ENCODE measurements at regions not wholly inside any gene's neighbourhood (a gene's known extent, or its start where the extent isn't known, plus 50 kb on each side); places are given as distances from the start of the nearest gene placed in this dataset.
"Not testable (repeated sequence)": the region's sequence is repeated elsewhere in the genome, so short reads cannot be mapped to it uniquely, and the experiment has no call there.

DNA sequence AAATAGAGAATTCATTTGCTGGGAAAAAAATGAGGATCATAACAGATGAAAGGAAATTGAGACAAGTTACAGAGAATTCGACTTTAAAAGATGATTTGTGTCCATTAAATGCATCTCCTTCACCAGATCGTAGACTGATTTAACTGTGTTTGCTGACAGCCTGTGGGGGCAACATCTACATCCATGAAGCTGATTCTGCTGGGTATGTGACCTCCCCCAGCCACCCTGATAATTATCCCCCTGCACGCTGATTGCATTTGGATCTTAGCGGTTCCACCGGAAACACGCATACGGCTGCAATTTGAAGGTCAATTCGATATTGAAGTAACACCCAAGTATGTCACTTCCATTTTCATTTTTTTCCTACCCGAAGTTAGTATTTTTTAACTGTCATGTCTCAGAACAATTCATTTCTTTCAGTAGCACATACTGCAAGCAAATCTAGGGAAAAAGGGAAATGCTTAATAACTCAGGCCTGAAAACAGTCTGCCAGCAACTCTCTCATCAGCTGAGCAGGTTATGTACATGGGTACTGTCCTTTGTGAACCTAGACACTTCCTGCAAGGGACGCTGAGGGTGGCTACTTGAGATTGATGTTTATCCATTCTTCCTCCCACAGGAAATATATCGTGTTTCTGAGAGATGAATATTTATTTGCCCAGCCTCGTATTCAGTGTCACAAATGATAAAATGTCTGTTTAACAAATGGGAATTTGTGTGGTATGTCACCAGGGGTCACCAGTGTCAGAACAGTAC, 134.9 kb downstream of the ZNF22 start:
- Histone ChIP-seq H3K27me3 (ENCODE audit: control insufficient read depth, insufficient read depth, low read length) (no peaks in the 10 kb centered on the region), H3K9ac (ENCODE audit: insufficient read depth, low read length) (no peak overlapping the region), H3K4me3 (replicated peaks in 1 of 4; ENCODE audit: control extremely low read depth in 1 of 4, insufficient read depth in 1 of 4, low read depth in 3 of 4, low read length in 4 of 4) (no peak overlapping the region), H3K9me3 (ENCODE audit: control insufficient read depth, insufficient read depth, low read depth, low read length) (no peaks in the 10 kb centered on the region), H3K4me2 (ENCODE audit: extremely low read depth, insufficient read depth, low read length) (no peak overlapping the region), H2AFZ (ENCODE audit: low read length) (no peak overlapping the region), H3K79me2 (ENCODE audit: control insufficient read depth, insufficient read depth, low read length) (no peaks in the 10 kb centered on the region), H3K4me1 (ENCODE audit: control insufficient read depth, extremely low read depth, insufficient read depth, low read length) (no peaks in the 10 kb centered on the region), H4K20me1 (ENCODE audit: control insufficient read depth, extremely low read depth, insufficient read depth, low read length) (no peaks in the 10 kb centered on the region), H3K36me3 (ENCODE audit: control insufficient read depth, insufficient read depth, low read length) (no peaks in the 10 kb centered on the region), H3K27ac (ENCODE audit: insufficient read depth, low read length) (no peak overlapping the region)
- TF ChIP-seq EZH2 (IDR thresholded peaks at IDR 0.05; ENCODE audit: low read length, missing control alignments): no peak
- TF ChIP-seq, protein P1, sequence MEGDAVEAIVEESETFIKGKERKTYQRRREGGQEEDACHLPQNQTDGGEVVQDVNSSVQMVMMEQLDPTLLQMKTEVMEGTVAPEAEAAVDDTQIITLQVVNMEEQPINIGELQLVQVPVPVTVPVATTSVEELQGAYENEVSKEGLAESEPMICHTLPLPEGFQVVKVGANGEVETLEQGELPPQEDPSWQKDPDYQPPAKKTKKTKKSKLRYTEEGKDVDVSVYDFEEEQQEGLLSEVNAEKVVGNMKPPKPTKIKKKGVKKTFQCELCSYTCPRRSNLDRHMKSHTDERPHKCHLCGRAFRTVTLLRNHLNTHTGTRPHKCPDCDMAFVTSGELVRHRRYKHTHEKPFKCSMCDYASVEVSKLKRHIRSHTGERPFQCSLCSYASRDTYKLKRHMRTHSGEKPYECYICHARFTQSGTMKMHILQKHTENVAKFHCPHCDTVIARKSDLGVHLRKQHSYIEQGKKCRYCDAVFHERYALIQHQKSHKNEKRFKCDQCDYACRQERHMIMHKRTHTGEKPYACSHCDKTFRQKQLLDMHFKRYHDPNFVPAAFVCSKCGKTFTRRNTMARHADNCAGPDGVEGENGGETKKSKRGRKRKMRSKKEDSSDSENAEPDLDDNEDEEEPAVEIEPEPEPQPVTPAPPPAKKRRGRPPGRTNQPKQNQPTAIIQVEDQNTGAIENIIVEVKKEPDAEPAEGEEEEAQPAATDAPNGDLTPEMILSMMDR (conservative IDR thresholded peaks at IDR 0.05 in 1 of 2, IDR thresholded peaks at IDR 0.05 in 1 of 2; ENCODE audit: low read depth in 1 of 2, low read length in 2 of 2): no peak
- no peak for DNase-seq (ENCODE audit: low read depth in 2 of 2)

DNA sequence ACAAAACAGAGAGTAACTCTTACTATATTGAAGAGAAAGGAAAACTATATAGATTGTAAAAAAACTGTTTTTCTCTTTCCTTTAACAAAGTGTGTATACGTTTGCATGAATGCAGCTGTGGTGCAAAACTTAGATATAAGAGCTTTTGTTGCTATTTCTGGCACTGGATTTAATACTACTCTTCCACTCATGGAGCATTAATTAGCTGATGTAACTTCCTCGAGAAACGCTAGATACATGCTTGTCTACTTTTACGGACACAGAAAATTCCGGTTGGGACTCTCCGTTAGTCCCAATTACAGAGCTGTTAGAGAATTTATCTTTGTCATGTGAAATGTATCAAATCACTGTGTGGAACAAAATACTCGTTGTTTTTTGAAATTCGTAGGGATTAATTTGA, 135.5 kb downstream of the ZNF22 start:
- H3K9ac ChIP-seq (ENCODE audit: insufficient read depth, low read length): no peak overlapping the region
- no peaks in the 10 kb centered on the region for H3K36me3 ChIP-seq (ENCODE audit: control insufficient read depth, insufficient read depth, low read length)
- H3K4me2 ChIP-seq (ENCODE audit: extremely low read depth, insufficient read depth, low read length): no peak overlapping the region
- no peaks in the 10 kb centered on the region for H3K4me1 ChIP-seq (ENCODE audit: control insufficient read depth, extremely low read depth, insufficient read depth, low read length)
- TF ChIP-seq EZH2 (IDR thresholded peaks at IDR 0.05; ENCODE audit: low read length, missing control alignments): no peak
- TF ChIP-seq, protein P1 (conservative IDR thresholded peaks at IDR 0.05 in 1 of 2, IDR thresholded peaks at IDR 0.05 in 1 of 2; ENCODE audit: low read depth in 1 of 2, low read length in 2 of 2): no peak
- no peak overlapping the region for H2AFZ ChIP-seq (ENCODE audit: low read length)
- no peaks in the 10 kb centered on the region for H3K9me3 ChIP-seq (ENCODE audit: control insufficient read depth, insufficient read depth, low read depth, low read length)
- H3K27me3 ChIP-seq (ENCODE audit: control insufficient read depth, insufficient read depth, low read length): no peaks in the 10 kb centered on the region
- H4K20me1 ChIP-seq (ENCODE audit: control insufficient read depth, extremely low read depth, insufficient read depth, low read length): no peaks in the 10 kb centered on the region
- no peaks in the 10 kb centered on the region for H3K79me2 ChIP-seq (ENCODE audit: control insufficient read depth, insufficient read depth, low read length)
- H3K27ac ChIP-seq (ENCODE audit: insufficient read depth, low read length): no peak overlapping the region
- H3K4me3 ChIP-seq (replicated peaks in 1 of 4; ENCODE audit: control extremely low read depth in 1 of 4, insufficient read depth in 1 of 4, low read depth in 3 of 4, low read length in 4 of 4): no peak overlapping the region
- no peak for DNase-seq (ENCODE audit: low read depth in 2 of 2)

DNA sequence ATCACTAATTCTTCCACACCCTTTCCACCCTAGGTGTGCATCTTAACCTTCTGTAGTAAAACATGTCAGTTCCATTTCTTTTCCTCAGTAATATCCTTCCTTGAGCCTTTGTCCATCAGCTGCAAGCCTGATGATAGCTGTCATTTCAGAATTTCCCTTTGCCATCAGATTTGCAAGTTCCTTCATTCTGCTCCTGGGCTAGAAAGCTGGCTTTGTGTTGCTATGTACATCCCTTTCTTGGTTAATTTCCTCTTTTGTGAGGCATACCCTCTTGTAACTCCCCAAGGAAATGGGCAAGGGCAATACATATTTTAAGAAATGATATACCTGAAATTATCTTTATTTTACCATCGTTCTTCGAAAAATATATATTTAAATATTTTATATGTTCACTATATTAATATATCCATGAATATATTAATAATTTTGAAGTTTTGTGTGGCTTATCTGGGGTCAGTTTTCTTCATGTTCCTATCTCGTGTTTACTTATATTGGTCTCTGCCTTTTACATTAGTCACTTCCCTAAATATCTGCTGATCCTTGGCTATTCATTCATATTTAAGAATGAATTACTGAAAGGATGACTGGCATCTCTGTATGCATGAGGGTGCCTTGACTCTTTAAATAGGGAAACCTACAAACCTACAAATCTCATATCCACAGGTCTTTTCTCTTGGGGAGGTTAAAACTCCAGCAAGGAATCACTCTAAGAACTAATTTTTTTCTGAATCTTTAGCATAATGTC, 143.8 kb downstream of the ZNF22 start:
- no peaks in the 10 kb centered on the region for H3K27me3 ChIP-seq (ENCODE audit: control insufficient read depth, insufficient read depth, low read length)
- no peak overlapping the region for H3K4me2 ChIP-seq (ENCODE audit: extremely low read depth, insufficient read depth, low read length)
- no peaks in the 10 kb centered on the region for H3K9me3 ChIP-seq (ENCODE audit: control insufficient read depth, insufficient read depth, low read depth, low read length)
- H3K79me2 ChIP-seq (ENCODE audit: control insufficient read depth, insufficient read depth, low read length): no peaks in the 10 kb centered on the region
- TF ChIP-seq EZH2 (IDR thresholded peaks at IDR 0.05; ENCODE audit: low read length, missing control alignments): no peak
- TF ChIP-seq, protein P1 (conservative IDR thresholded peaks at IDR 0.05 in 1 of 2, IDR thresholded peaks at IDR 0.05 in 1 of 2; ENCODE audit: low read depth in 1 of 2, low read length in 2 of 2): no peak
- no peak overlapping the region for H2AFZ ChIP-seq (ENCODE audit: low read length)
- no peaks in the 10 kb centered on the region for H3K4me1 ChIP-seq (ENCODE audit: control insufficient read depth, extremely low read depth, insufficient read depth, low read length)
- no peak overlapping the region for H3K9ac ChIP-seq (ENCODE audit: insufficient read depth, low read length)
- no peaks in the 10 kb centered on the region for H4K20me1 ChIP-seq (ENCODE audit: control insufficient read depth, extremely low read depth, insufficient read depth, low read length)
- H3K36me3 ChIP-seq (ENCODE audit: control insufficient read depth, insufficient read depth, low read length): no peaks in the 10 kb centered on the region
- H3K4me3 ChIP-seq (replicated peaks in 1 of 4; ENCODE audit: control extremely low read depth in 1 of 4, insufficient read depth in 1 of 4, low read depth in 3 of 4, low read length in 4 of 4): no peak overlapping the region
- DNase-seq (ENCODE audit: low read depth in 2 of 2): no peak
- no peak overlapping the region for H3K27ac ChIP-seq (ENCODE audit: insufficient read depth, low read length)

DNA sequence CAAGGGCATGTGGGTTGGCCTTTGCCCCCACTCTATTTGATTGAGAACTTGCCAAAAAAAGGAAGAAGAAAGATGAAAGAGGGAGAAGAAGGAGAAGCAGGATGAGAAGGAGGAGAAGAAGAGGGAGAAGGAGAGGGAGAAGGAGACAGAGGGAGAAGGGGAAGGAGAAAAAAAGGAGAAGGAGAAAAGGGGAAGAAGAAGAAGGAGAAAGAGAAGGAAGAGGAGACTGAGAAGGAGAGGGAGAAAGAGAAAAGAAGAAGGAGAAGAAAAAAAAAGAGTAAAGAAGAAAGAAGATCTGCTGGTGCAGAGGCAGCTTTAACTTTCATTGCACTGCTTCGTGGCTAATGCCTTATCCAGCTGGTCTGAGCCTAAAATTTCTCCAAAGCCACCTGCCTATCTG, 144.4 kb downstream of the ZNF22 start:
- H3K36me3 ChIP-seq (ENCODE audit: control insufficient read depth, insufficient read depth, low read length); H3K4me2 ChIP-seq (ENCODE audit: extremely low read depth, insufficient read depth, low read length); H2AFZ ChIP-seq (ENCODE audit: low read length); H3K4me3 ChIP-seq (replicated peaks in 1 of 4; ENCODE audit: control extremely low read depth in 1 of 4, insufficient read depth in 1 of 4, low read depth in 3 of 4, low read length in 4 of 4); H3K27me3 ChIP-seq (ENCODE audit: control insufficient read depth, insufficient read depth, low read length); H3K79me2 ChIP-seq (ENCODE audit: control insufficient read depth, insufficient read depth, low read length); DNase-seq (ENCODE audit: low read depth in 2 of 2); H3K27ac ChIP-seq (ENCODE audit: insufficient read depth, low read length); H3K9ac ChIP-seq (ENCODE audit: insufficient read depth, low read length); H3K4me1 ChIP-seq (ENCODE audit: control insufficient read depth, extremely low read depth, insufficient read depth, low read length); H3K9me3 ChIP-seq (ENCODE audit: control insufficient read depth, insufficient read depth, low read depth, low read length); H4K20me1 ChIP-seq (ENCODE audit: control insufficient read depth, extremely low read depth, insufficient read depth, low read length): not testable (repeated sequence)

Measured in fibroblast of lung (primary cell).